GM19239 (cell line): ENCODE measurements at regions not wholly inside any gene's neighbourhood (a gene's known extent, or its start where the extent isn't known, plus 50 kb on each side); places are given as distances from the start of the nearest gene placed in this dataset.

Source experiments
- DNase-seq: peaks from one replicate; pipeline ENCODE4 v3.0.0; 2011; ENCODE audit warnings: low spot score; ENCODE audit not compliant: insufficient read length
- FAIRE-seq: peaks from 2 replicates; lab custom pipeline; 2011; peaks lifted over from hg19 to GRCh38; lab: Jason Lieb, UNC

DNA sequence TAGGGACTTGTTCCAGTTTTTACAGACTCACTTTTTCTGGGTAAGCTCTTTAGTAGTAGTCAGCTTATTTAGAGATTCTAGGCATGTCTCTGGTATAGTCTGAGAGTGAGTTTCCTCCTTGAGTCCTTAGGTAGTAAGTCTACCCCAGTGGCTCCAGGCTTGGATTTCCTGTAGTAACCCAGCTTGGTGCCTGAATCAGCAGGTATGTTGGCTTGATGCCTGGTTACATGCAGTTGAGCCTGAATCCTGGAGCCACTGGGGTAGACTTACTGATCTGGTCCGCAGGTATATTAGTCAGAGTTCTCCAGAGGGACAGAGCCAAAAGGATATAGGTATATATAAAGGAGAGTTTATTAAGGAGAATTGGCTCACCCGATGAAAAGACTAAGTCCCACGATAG lies 85.8 kb upstream of the RBMS3 start:
- no peak for FAIRE-seq
- no peak for DNase-seq

DNA sequence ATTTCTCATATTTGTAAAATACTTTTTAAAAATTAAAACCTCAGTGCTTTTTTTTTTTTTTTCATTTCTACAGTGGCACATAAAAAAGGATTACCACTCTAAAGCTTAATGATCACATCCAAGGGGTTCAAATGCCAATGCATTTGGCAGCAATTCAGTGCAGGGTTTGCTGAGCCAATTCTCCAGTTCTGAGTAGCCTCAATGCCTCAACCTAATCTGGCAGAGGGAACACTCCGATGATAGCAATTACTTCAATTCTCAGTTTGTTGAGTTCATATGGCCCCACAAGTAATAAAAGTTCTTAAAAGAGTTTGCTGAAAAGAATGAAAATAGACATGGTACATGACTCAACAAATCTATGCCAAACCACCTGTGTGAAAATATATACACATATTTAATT lies 79.3 kb upstream of the RBMS3 start:
- no peak for FAIRE-seq
- DNase-seq = no peak

DNA sequence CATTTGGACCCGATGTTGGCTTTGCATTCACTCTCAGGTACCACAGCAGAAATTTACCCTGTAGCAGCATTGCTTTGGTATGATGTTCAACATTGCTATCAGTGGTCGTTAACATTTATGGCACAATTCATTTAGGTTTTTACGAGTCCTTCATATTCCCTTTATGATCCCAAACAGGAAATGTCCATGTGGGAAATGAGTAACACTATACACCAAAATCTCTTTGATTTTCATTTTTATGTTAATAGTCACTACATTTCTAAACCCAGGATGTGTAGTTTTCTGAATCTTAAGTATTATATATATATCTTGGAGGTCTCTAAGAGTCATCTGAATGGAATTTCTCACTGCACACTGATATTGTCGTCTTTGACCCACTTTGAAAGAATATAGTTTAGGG lies 78.5 kb upstream of the RBMS3 start:
- FAIRE-seq = no peak
- no peak for DNase-seq

DNA sequence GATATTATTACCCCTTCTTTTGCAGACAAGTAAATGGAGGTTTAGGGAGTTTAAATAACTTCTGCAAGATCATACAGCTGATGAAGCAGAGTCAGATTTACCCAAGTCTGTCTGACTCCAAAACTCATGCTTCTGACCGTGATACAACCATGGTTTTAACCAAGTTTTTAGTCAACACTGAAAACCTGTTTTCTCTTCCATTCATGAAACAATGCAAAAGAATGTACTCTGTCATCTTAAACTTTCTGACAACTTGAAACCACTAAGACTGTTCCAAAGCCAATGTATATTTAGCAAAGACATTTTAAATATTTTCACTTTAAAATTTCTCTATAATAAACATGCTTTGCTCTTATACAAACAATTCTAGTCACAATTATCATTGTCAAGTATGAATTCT lies 77.0 kb upstream of the RBMS3 start:
- no peak for DNase-seq
- FAIRE-seq = no peak

DNA sequence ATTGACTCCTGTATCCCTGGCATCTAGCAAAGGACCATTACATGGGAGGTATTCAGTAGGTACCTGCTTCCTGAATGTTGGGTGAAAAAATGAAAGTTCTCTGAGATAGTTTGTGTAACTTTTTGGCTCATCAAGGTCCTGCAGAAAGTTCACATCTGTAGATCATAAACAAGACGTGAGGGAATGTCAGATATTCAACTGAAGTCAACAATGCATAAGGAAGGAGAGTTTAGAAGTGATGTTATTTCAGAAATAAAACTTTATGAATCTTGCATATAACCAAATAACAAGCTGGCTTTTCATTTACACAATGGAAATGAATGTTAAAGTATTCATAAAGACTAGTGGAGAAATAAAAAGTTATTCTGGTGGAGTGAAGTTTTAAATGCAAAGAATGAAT lies 73.4 kb upstream of the RBMS3 start:
- DNase-seq = no peak
- FAIRE-seq = no peak

DNA sequence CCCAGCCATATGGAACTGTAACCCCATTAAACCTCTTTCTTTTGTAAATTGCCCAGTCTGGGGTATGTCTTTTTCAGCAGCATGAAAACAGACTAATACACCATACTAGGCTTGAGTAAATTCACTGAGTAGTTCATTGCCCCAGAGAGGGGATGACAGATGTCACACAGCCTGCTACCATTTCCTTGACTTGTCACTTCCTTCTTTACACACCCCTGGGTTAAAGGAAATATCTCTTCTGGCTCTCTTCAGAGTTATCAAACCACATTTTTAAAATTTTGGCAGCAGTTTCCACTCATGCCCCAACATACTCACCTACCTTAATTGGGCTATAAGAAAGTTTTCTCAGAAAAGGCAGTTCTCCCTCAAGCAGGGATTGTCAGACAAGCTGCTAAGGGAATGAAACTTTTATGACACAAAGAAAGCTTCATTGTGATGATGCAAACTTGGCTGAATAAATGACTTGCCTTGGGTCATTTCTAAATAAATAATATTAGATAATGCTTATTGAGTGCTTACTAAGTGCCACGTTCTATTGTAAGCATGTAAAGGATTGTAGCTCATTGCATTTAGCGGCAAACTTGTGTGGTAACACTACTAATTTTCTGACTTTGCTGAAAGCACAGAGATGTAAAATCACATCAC lies 68.0 kb upstream of the RBMS3 start:
- no peak for DNase-seq

DNA sequence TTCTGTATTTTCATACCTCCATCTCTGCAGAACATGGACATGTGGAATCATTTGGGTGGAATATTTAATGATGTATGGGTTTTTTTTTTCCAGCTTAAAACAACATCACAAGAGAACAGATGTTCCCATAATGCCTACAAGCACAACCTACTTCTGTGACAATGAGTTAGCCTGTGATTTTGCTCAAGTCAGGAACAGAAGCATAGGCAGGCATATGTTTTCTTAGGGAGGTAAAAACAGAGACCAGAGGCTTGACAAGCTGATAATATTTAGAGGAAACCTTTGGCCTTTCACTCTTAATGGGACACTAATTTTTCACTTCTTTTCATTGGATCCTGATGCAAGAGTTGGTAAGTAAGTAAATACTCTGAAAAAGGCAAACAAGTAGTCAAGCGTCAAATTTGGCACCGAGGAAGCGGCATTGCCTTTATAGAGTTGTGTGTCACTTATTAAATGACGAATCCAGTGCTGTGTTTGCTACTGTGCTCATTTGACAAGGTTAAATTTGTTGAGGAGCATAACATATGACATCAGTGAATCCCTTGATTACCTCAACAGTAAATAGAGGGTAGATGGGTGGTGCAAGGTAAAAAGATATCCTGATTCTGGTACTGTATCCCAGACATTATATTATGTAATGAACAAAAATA lies 66.7 kb upstream of the RBMS3 start:
- FAIRE-seq (no peak), DNase-seq (no peak)

More for the DNA sequence above, 68.0 kb upstream of the RBMS3 start:
- no peak for FAIRE-seq

DNA sequence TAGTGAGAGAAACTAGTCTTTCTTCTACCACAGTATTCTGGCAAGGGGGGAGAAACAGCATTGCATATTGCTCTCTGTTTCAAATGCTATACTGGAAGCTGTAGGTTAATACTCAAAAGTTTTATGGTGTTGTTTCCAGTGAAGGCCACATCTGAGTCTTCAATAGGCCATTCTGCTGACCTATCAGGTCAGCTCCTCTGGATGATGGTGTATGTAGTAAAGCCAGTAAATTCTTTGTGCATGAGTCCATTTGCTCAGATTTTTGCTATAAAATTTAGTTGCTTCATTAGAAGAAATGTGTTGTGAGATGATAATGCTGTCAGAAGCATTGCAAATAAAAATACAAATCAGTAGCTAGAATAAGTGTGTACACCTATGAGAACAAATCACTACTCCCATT lies 64.9 kb upstream of the RBMS3 start:
- DNase-seq (no peak), FAIRE-seq (no peak)

DNA sequence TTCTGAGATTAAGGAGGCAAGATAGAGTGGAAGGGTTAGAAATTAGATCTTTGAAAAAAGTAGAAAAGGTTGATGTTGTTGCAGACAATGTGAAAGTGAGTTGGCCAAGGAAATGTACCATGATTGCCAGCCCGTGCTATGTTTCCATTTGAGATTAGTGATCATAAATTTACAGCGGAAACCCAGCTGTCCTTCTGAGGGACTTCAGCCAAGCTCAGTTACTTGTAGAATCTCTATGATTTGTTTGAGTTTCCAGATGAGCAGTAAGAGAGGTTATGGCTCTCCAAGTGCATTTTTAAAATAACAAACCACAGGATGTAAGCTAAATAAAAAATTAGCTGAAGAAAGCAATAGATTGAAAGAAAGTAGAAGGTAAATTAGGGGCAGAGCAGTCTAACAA lies 54.2 kb upstream of the RBMS3 start:
- FAIRE-seq = no peak

DNA sequence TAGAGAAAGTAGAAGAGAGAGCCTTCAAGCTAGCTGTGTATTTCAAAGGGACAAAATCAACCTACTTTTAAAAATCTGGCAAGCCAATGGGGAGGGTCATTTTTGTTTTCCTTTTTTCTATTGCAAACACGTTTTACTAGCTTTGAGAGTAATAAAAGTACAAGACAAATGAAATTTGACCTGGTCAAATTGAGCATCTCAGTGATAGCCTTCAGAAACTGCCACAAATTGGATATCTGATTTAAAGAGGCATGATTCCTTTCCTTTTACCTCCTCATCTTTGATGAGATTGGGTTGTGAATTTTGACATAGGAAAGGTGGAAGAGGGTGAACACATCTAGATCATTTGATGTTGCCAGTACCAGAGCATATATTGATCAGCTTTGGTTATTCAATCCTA lies 53.6 kb upstream of the RBMS3 start:
- DNase-seq (no peak), FAIRE-seq (peak; percentile 8)

More for the DNA sequence above, 54.2 kb upstream of the RBMS3 start:
- DNase-seq = no peak
